K562 (cell line): ENCODE measurements at regions not wholly inside any gene's neighbourhood (a gene's known extent, or its start where the extent isn't known, plus 50 kb on each side); places are given as distances from the start of the nearest gene placed in this dataset.

Experiments used
- ATAC-seq: fragments of 200-7000 bp; cut with Tn5 transposase; 3 replicates; pipeline ENCODE4 v1.9.1; 2020; ENCODE audit warnings: moderate library complexity
- BruUV-seq: library from RNA; stranded (reverse); fragments of 400-500 nt; replicated peaks from 2 replicates; lab custom pipeline; 2021; lab: Mats Ljungman, UMichigan
- CTCF ChIA-PET: fragments of 300-600 bp; formaldehyde crosslinking; extraction: SDS; loops from one replicate; lab custom pipeline; 2021; ENCODE audit warnings: low intra/inter-chr PET ratio; lab: Yijun Ruan, JAX
- POLR2A ChIA-PET: fragments of 300-600, 350-650 bp; sonication (Branson Sonifier 250); formaldehyde crosslinking; extraction: SDS; loops from one replicate; lab custom pipeline; 2021; ENCODE audit warnings: antibody characterized with exemption, inconsistent platforms; lab: Yijun Ruan, JAX
- DNase-seq, 4 experiments: peaks; one replicate each; pipeline versions ENCODE4 v3.0.0 to v3.0.0-alpha.2; 2011 to 2018; ENCODE audit warnings: low spot score in 3 of 4, mixed read lengths in 3 of 4; ENCODE audit errors: extremely low read depth in 1 of 4
- FAIRE-seq: peaks from 2 replicates; lab custom pipeline; 2011; peaks lifted over from hg19 to GRCh38; lab: Jason Lieb, UNC
- H2AFZ ChIP-seq: 2 replicates; pipeline ENCODE4 v1.6.0; 2011; ENCODE audit warnings: low read depth, low read length, control low read depth, inconsistent platforms
- H3K27ac ChIP-seq: fragments of 200-600 bp; 3 replicates; pipeline ENCODE4 v1.8.0; 2011; ENCODE audit warnings: low read depth, mild to moderate bottlenecking, control low read depth, inconsistent platforms, low read length, moderate library complexity, mixed read lengths; ENCODE audit errors: extremely low read depth
- H3K27me3 ChIP-seq, 2 experiments: fragments of 300-600 bp in 1 of 2; 2 replicates in 1 of 2; 3 replicates in 1 of 2; pipeline versions ENCODE4 v1.6.0 to v1.8.0; 2011; ENCODE audit warnings: inconsistent platforms in 2 of 2, low read length in 2 of 2, mild to moderate bottlenecking in 1 of 2, mixed read lengths in 1 of 2, moderate library complexity in 1 of 2; ENCODE audit not compliant: control insufficient read depth in 2 of 2, insufficient read depth in 2 of 2
- H3K36me3 ChIP-seq: fragments of 300-600 bp; 3 replicates; pipeline ENCODE4 v1.8.0; 2011; ENCODE audit warnings: mild to moderate bottlenecking, low read length, inconsistent platforms; ENCODE audit not compliant: control insufficient read depth, insufficient read depth
- H3K4me1 ChIP-seq, 2 experiments: fragments of 200-600 bp in 1 of 2; replicated peaks in 1 of 2; 2 replicates in 1 of 2; 3 replicates in 1 of 2; pipeline versions ENCODE4 v1.5.1 to v1.8.0; 2011; ENCODE audit warnings: inconsistent platforms in 2 of 2, low read length in 2 of 2, mild to moderate bottlenecking in 1 of 2, mixed read lengths in 1 of 2, moderate library complexity in 1 of 2; ENCODE audit not compliant: control insufficient read depth in 2 of 2, insufficient read depth in 2 of 2
- H3K4me2 ChIP-seq: 2 replicates; pipeline ENCODE4 v1.6.1; 2011; ENCODE audit warnings: low read length, control low read depth, inconsistent platforms, mixed read lengths; ENCODE audit not compliant: insufficient read depth
- H3K4me3 ChIP-seq: fragments of 200-600 bp; sonication (generic), shearing (Covaris generic); 2 replicates; pipeline ENCODE4 v1.5.1; 2016; ENCODE audit warnings: control low read depth, inconsistent platforms
- H3K79me2 ChIP-seq: fragments of 200-600 bp; 3 replicates; pipeline ENCODE4 v1.8.0; 2011; ENCODE audit warnings: low read length, inconsistent platforms; ENCODE audit not compliant: control insufficient read depth, insufficient read depth
- H3K9ac ChIP-seq, 2 experiments: 2 replicates each; pipeline versions ENCODE4 v1.6.0 to v1.6.1; 2011; ENCODE audit warnings: low read depth in 2 of 2, low read length in 2 of 2, control low read depth in 1 of 2, inconsistent platforms in 1 of 2, mild to moderate bottlenecking in 1 of 2, mixed read lengths in 1 of 2; ENCODE audit not compliant: insufficient read depth in 1 of 2
- H3K9me1 ChIP-seq: one replicate; pipeline ENCODE4 v1.6.0; 2011; ENCODE audit warnings: inconsistent platforms, mild to moderate bottlenecking, low read length, moderate library complexity; ENCODE audit not compliant: control insufficient read depth, insufficient read depth
- H3K9me3 ChIP-seq: replicated peaks from 2 replicates; pipeline ENCODE4 v1.5.1; 2011; ENCODE audit warnings: low read depth, low read length, inconsistent platforms; ENCODE audit not compliant: control insufficient read depth, insufficient read depth
- H4K20me1 ChIP-seq: replicated peaks from 2 replicates; pipeline ENCODE4 v1.6.1; 2011; ENCODE audit warnings: low read length, inconsistent platforms, mixed read lengths; ENCODE audit not compliant: control insufficient read depth, insufficient read depth
- HLTF ChIP-seq: fragments of 450-650 bp; IDR thresholded peaks from 2 replicates; pipeline ENCODE4 v1.6.1; 2016
- NFIX ChIP-seq: fragments of 250-450 bp; sonication (Bioruptor Pico); IDR thresholded peaks from 2 replicates; pipeline ENCODE4 v1.4.0; 2020; ENCODE audit warnings: low read depth, mild to moderate bottlenecking, moderate library complexity
- RNF219 ChIP-seq: fragments of 250-450 bp; sonication (Bioruptor Pico); IDR thresholded peaks from 2 replicates; pipeline ENCODE4 v1.5.0; 2022; ENCODE audit warnings: mild to moderate bottlenecking
- SLC30A9 ChIP-seq: fragments of 250-450 bp; sonication (Bioruptor Pico); IDR thresholded peaks from 2 replicates; pipeline ENCODE4 v1.8.0; 2022; ENCODE audit warnings: mild to moderate bottlenecking, moderate library complexity
- TCF3 ChIP-seq: sonication (generic); formaldehyde crosslinking; IDR thresholded peaks from 2 replicates; pipeline ENCODE4 v1.4.0; 2020; ENCODE audit warnings: mild to moderate bottlenecking, missing genetic modification reagents
- ZNF124 ChIP-seq: sonication (generic); formaldehyde crosslinking; IDR thresholded peaks from 2 replicates; pipeline ENCODE4 v1.8.1; 2022; ENCODE audit warnings: missing genetic modification reagents
- ZNF224 ChIP-seq: sonication (generic); formaldehyde crosslinking; IDR thresholded peaks from 2 replicates; pipeline ENCODE4 v1.8.0; 2022; ENCODE audit warnings: mild to moderate bottlenecking, missing genetic modification reagents
- WGBS: fragments of 100-300 bp; shearing (Covaris generic); methylation state at CpG from one replicate; pipeline ENCODE4 v1.1.6; 2016; ENCODE audit warnings: low coverage, mixed read lengths; ENCODE audit not compliant: insufficient coverage; ENCODE audit errors: missing lambda C conversion rate; 5-methylcytosine and 5-hydroxymethylcytosine counted together
- in situ Hi-C: fragments of 300-500 bp; cut with MboI; formaldehyde crosslinking; loops from 4 replicates; pipeline ENCODE4 v1.15.0; 2018; ENCODE audit warnings: inconsistent platforms, mixed read lengths
- intact Hi-C: fragments of 100-400 bp; cut with micrococcal nuclease; formaldehyde crosslinking; loops from 2 replicates; pipeline ENCODE4 v1.14.2; 2022

GRCh38 chrY:19130569-19131358 is 357.2 kb upstream of the HSFY2 start (continued):
- no peak for TF ChIP-seq ZNF124 (CRISPR knock-in tag)
- no peak for TF ChIP-seq SLC30A9 (CRISPR knock-in tag)
- TF ChIP-seq RNF219 (CRISPR knock-in tag): no peak
- no peak for TF ChIP-seq NFIX
- TF ChIP-seq, all 486 proteins: peak for 0

- no peaks in the 10 kb centered on the region for H3K79me2 ChIP-seq
- H3K27me3 ChIP-seq: no peaks in the 10 kb centered on the region
- H3K4me3 ChIP-seq: no peak overlapping the region
- no peaks in the 10 kb centered on the region for H3K9me1 ChIP-seq
- DNase-seq: no peak
- H3K4me1 ChIP-seq: no peaks in the 10 kb centered on the region
- FAIRE-seq: no peak
- in situ Hi-C loops (no loop called here), intact Hi-C loops (no loop called here)
- POLR2A ChIA-PET: no interaction called here
- CTCF ChIA-PET: no interaction called here
- H3K27ac ChIP-seq: no peak overlapping the region
- H2AFZ ChIP-seq: no peak overlapping the region
- H3K4me2 ChIP-seq: no peak overlapping the region
- H4K20me1 ChIP-seq: no peaks in the 10 kb centered on the region
- TF ChIP-seq HLTF: no peak
- no peak for TF ChIP-seq ZNF224 (CRISPR knock-in tag)
- no peak for TF ChIP-seq TCF3 (CRISPR knock-in tag)
- BruUV-seq: no TSS peak
- ATAC-seq: no peak
- H3K9ac ChIP-seq: no peak overlapping the region
- H3K9me3 ChIP-seq: no peaks in the 10 kb centered on the region
- no CpG with 5 or more reads among the region's 1 CpG for WGBS
- no peaks in the 10 kb centered on the region for H3K36me3 ChIP-seq
These were observed 353.4 kb upstream of the HSFY2 start for GRCh38 chrY:19126889-19127288.
